DMS79 treated with DMSO at 0.1 percent for 48 hours (cell line): ENCODE measurements at regions not wholly inside any gene's neighbourhood (a gene's known extent, or its start where the extent isn't known, plus 50 kb on each side); places are given as distances from the start of the nearest gene placed in this dataset.
"Not testable (repeated sequence)": the region's sequence is repeated elsewhere in the genome, so short reads cannot be mapped to it uniquely, and the experiment has no call there.

Experiments used
- DNase-seq: peaks from one replicate; lab custom pipeline; 2025; lab: John Stamatoyannopoulos, UW

DNA sequence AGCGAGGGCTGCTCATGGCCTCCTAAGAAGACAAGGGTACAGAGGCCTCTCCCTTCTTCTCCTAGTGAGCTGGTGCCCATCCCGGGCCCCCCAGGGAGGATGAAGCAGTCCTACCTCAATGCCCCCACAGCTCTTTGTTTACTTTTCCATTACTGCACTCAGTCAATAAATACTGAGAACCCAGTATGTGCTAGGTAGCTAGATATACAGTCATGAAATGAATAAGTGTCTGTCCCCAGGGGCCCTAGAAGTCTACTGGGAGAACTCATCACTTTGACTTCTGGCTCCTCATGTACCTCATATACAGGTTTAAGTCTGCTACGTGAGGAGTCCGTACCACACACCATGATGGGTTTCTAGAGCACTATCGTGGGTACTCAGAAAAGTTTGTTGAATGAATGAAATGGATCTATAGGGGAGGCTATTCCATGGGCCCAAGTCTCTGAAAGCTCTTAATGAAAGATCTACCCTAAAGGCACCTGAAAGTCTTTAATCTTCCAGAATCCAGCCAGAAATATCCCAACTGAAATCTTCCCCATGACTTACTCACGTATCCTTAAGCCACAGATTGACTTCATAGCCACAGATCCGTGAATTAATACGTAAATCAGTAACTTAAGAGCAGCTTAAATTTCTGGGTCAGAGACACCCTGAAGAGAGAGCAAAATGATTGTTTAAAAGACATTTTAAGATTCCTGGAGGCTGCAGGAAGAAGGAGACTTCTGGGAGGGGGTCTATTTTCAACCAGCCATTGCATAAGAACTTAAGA, 51.6 kb upstream of the POMP start:
- no peak for DNase-seq

DNA sequence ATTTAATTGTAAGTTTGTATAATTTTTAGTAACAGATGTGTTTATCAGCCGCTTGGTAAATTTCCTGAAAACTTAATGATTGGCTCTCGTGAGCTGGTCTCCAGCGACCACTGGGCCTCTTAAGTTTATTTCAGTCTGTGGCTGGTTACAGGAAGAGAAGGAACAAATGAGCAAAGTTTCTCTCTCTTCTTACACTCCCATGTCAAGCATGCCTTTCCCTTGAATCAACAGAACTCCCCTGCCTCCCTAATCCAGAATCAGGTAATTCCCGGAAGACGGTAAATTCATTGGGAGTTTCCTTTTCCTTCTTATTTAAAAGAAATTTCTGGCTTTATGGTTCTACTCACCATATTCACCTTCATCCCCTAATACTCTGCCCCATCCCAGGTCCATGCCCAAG, 52.5 kb upstream of the POMP start:
- DNase-seq: no peak

DNA sequence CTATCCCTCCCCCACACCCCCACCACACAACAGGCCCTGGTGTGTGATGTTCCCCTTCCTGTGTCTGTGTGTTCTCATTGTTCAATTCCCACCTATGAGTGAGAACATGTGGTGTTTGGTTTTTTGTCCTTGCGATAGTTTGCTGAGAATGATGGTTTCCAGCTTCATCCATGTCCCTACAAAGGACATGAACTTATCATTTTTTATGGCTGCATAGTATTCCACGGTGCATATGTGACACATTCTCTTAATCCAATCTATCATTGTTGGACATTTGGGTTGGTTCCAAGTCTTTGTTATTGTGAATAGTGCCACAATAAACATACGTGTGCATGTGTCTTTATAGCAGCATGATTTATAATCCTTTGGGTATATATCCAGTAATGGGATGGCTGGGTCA, 53.8 kb upstream of the POMP start:
- not testable (repeated sequence) for DNase-seq

DNA sequence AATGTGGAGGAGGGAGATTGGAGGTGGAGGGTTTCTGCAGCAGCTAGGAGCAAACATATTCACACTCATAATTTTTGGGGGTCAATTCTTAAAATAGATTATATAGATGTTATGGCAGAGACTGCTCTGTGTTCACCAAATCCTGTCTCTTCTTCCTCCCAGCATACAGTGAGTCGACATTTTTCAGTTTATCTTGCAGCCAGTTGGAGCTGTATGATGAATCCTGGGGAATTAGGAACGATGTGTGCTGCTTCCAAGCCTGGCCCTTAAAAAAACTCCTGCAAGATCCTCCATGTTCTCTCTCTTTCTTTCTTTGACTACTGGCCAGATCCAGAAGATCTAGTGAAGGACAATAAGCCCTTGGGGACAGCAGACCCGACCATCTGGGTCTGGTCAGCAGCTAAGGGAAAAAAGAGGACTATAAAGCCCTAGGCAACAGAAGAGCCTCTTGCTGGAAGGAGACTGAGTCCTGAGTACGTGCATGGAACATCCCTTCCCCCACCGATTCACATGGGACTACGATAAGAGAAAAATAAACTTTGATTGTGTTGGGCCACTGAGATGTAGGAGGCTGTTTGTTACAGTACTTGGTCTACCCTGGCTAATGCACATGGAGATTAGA, 55.8 kb upstream of the POMP start:
- no peak for DNase-seq

DNA sequence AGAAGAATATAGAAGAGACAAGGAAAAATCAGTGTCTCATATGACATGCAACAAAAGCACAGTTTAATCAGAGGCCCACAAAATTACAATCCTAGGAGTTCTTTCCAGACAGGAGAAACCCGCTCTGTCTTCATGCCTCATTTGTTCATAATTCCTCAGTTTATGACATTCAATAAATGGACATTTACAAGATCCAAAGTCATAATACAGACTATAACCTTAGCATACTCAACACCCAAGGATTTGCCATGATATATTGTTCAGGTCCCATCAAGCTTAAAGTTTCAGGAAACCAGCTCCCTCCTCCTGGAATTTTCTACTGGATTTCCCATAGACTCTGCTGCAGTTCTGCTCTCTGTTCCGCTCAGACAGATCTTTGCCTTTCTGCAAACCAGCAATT, 56.4 kb upstream of the POMP start:
- DNase-seq: no peak

DNA sequence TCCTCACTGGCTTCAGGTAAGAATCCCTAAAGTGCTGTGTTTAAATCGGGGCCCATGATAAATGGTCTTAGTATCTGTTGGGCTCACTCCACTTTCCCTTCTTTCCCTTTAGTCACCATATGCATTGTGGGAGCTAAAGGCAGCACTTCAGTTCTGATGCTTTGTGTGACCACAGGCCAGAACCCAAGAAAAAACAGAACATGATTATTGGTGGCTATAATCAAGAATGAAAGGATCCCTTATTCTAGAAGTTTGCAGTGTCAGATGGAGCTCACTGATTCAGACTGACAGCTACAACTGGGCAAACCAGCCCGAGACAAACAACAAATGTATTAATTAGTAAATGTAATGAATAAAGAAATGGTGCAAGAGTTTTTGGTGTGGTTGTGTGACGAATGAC, 57.3 kb upstream of the POMP start:
- no peak for DNase-seq

DNA sequence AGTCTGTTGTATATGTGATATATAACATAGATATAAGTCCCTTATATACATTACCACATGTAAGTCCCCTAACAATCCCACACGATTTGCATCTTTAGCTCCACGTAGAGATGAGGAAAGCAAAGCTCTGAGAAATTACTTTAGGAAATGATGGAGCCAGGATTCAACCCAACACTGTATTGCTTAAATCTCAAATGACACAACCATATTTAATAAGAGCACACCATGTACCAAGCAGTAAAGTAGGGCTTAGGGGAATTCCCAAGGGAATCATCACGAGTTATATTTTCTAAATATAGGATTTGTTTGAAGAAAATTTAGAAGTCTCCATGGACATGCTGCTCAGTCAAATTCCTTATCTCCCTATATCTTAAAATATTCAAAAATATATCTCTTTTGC, 61.3 kb upstream of the POMP start:
- DNase-seq: no peak

DNA sequence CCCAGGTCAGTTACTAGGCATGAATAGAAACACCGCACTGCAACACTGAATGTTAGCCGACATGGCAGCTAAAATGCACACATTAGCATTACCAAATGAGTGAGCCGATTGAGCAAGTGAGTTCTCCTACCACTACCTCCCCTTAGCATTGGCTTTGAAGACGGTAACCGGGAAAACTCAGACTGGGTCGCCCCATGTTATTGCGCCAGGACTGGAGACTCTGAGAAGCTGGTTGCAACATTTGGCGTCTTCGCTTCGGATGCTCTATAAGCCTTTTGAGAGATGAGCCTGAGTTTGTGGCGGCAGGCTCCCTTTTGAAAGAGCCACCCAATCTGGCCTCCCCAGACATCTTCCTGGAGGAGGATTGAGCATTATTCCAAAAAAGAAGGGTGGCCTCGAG, 68.5 kb upstream of the POMP start:
- no peak for DNase-seq

DNA sequence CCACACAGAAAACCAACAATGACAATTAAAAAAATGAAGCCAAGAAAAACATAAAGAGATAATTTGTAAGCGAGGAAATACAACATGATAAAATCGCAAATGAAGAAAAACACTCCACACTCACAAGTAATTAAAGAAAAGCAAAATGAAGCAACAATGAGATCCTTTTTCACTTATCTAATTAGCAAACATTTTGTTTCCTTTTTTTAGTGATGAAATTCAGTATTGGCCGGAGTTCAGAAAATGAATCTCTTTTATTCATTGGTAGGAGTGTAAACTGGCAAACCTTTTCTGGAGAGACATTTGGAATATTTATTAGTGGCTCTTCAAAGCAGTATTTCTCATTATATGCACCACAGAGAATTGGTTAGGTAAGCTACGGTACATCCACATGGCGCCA, 70.6 kb upstream of the POMP start:
- no peak for DNase-seq

DNA sequence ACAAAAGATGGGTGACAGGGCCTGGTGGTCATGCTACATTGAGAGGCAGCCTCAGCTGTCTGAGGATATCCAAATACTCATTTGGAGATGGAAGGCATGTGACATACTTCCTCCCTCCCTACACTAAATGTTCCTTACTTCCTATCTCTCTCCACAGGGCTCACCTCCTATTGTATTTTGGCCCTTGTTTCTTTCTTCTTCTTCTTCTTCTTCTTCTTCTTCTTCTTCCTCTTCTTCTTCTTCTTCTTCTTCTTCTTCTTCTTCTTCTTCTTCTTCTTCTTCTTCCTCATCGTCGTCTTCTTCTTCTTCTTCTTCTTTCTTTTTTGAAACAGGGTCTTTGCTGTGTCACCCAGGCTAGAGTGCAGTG, 71.8 kb upstream of the POMP start:
- no peak for DNase-seq

DNA sequence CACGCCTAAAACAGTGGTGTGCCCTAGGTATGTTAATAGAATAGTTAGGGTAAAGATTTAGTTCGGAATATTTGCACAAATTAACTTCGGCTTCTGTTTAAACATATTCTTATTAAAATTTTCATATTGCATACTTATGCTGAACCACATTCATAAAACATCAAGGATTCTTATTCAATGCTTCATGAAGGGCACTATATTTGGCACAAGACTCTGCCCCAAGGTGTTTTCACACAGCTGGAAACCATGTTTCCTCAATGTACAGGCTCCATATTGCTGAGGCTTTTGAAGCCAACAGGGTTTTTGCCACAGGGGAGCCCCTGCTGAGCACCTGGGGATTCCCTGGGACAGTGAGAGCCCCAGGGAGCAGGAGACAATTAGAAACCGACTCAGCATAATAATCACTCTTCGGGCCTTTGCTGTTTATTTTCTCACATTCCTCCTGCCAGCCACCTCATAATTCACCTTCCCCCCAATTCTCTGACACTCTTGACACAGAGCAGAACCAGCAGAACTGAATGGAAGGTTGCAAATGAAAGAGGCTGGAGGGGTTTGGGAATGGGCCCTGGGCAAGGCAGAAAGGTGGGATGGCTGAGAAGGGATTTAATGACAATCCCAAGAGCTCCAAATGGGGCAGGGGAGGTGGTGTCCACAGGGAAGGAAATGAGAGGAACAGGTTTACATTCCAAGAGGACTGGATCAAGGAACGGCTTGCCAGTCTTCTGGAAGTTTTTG, 72.3 kb upstream of the POMP start:
- DNase-seq: no peak

DNA sequence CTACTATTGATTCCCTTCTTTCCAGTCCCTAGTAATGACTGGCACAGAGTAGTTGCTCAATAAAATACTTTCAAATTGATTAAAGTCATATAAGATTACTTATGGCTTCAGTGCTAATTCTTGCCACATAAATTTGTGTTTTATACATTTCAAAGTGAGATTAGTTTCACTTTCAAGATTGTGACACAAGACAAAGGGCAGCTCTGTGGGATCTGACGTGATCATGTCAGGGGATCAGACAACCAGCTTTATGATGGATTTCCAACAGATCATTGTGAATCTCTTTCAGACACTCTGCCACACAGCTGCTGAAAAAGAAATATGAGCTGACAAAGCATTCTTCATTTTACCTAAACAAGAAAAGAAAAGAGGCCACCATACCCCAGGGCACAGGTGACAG, 73.4 kb upstream of the POMP start:
- no peak for DNase-seq

DNA sequence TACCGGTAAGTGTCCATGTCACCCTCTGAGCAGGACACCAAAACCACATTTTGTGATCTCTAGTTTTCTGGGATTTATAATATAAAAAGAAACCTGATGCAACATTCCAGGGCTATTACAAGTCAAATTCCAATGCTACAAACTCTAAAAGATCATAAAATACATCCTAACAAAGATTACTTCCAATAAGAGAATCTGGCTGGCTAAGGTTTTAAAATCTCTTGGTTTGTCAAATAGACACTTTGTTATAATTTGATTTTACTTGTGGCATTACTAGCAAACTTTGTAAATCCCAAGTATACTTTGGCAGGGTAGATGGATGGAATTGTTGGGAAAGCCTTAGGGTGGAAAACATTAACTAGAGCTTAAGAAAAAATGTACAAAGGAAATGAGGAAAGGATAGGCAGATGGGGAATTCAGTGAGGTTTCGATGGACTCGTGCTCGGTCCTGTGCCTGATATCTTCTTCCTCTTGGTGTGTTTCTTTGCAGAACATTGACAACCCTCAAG, 74.0 kb upstream of the POMP start:
- no peak for DNase-seq

DNA sequence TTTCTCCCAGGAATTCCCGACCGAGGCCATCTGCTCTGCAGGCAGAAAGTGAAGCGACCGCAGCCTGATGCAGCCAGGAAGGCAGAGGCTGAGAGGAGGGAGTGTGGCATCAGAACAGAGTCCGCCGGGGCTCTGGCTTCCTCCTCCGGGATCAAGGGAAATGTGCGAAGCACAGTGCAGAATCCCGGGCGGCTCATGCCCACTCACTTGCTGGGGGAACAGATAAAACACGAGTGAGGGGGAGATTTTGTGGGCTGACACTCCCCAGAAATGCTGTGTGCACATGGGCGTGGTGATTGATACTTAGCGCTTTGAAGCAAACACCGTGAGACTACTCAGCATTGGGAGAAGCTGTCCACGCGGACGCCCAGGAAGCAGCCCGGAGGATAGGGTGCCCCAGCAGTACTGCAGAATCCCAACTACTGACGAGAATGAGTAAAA, 75.3 kb upstream of the POMP start:
- DNase-seq: no peak

DNA sequence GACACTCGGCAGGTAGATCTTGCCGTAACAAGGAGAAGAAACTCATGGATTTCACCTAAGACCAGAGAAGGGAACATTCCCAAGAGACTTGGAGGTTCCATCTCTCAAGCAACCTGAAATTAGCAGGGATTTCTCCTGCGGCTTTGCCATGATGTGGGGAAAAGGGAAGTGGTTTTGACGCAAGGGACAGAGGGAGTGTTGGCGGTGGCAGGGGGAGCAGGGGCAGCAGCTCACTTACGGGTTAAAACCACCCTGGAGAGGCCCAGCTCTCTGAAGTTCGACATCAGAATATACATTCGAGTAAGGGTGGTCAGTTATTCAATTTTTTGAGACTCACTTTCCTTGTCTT, 76.1 kb upstream of the POMP start:
- no peak for DNase-seq

DNA sequence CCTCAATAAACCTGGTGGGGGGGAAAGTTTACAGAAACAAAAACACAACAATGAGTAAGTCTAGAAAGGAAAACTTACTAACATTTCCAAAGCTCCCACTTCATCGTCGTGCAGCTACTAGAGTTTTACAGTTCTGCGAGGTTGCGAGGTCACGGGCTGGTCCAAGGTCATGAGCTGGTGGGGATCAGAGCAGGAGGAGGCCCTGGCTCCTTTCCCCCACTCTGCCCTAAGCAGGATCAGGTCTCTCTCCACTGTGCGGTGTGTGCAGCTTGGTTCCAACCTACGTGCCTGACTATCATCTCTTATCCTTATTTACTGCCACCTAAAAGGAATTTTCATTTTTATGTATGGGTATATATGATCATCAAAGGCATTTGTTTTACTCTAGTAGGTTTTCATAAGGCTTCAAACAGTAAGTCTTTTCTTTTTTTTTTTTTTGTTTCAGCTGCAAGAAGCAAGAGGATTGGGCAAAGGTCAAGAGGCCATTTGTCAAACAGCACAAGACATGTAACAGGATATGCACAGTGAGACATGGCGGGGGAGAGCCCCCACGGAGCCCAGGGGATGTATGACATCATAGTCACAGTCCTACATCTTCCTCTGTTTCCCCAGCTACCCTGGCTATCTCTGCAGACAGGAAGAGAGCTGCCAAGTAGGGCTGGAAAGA, 76.6 kb upstream of the POMP start:
- no peak for DNase-seq

DNA sequence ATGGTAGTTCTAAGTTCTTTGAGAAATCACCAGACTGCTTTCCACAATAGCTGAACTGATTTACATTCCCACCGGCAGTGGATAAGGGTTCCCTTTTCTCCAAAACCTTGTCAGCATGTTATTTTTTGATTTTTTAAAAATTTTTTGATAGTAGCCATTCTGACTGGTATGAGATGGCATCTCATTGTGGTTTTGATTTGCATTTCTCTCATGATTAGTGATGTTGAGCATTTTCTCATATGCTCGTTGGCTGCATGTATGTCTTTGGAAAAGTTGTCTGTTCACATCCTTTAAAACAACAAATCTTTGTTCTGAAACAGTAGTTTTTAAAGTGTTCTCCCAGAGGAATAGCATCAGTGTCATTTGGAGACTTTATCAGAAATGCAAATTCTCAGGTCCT, 77.5 kb upstream of the POMP start:
- no peak for DNase-seq

DNA sequence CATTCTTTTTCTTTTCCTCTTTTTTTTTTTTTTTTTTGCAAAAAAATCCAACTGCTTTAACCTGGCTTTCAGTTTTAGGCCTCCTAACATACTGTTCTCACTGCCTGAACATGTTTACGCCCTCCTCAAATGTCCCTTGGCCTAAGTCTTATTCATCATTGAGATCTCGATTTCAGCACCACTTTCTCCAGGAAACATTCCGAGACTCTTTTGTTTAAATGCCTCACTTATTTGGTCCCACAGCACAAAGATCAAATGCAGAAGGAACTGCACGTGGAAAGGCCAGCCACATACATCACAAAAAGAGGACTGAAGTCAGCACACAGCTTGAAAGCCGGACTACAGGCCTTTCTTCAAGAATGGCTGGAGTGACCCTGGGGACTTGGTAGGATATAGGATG, 79.2 kb upstream of the POMP start:
- DNase-seq: no peak

DNA sequence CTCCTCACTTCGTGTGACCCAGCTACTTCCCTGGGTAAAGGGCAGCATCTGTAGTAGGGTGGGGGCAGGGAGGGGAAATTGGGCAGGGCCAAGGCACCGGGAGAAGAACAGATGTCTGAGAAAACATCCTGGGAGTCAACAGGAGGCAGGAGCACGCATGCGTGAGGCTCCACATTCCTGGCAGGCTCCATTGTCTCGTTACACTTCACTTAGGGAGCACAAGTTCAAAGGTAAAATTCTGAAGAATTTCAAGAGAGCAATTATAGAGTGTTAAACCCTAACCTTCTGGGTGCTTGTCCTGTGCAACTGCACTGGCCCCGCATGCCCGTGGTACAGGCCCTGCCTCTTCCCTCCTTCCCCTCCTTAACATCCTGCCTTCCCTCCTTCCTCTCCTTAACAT, 79.6 kb upstream of the POMP start:
- no peak for DNase-seq

DNA sequence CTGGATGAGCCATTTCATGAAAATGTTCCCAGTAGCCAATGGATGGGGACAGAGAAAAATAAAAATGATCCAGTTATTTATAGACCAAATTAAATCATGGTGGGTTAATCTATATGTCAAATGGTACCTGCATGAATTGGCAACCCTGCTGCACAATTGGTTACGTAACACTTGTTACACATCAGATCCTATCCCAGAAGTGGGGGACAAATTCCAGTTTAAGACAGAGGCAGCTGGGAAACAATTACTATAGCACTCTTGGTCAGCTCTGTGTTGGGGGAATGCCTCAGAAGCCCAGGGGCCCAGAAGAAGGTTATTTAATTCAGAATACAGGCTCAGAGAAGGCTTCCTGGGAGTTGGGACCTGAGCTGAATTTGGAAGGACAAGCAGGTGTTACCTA, 81.1 kb upstream of the FLT1 start:
- no peak for DNase-seq

DNA sequence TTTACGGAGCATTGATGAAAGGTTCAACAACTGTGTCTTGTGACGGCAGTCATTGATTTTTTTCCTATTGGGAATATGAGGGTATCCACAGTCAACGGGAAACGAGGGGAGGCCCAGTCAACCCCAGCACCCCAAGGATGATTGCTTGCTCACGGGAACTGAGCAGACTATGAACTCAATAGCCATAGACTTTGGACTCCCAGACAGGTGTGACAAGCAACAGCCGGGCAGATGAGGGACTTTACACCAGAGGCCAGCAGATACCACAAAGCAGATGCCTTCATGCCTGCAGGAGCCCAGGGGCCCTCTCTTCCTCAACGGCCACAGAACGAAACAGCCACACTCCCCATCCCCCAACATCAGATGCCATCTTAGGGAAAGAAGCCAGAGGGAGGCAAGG, 80.3 kb upstream of the FLT1 start:
- DNase-seq: no peak

DNA sequence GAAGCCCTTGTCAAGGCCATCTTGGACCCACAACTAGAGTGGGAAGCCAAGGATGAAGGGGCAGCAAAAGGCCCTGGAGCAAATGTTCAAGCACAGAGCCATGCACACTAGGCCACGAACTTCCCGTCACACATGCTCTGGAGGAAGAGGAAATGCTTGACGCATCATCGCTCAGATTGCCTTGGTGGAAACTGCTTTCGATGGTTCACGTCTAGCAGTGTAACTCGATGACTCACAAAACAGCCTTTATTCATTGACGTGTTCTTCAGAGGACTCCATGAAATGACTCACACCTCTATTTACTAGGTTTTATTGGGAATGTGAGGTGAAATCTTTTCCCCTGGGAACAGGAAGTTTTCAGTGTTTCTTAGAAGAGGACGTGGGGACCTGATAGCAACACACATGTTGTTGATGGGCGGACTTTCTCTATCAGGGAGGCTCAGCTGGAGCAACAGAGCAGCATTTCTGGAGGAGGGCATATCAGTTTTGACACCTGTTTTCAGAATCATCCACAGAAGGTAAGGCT, 79.8 kb upstream of the FLT1 start:
- DNase-seq: no peak
